ENCODE measurements at regions not wholly inside any gene's neighbourhood (a gene's known extent, or its start where the extent isn't known, plus 50 kb on each side); places are given as distances from the start of the nearest gene placed in this dataset.
"Not testable (repeated sequence)": the region's sequence is repeated elsewhere in the genome, so short reads cannot be mapped to it uniquely, and the experiment has no call there.

GRCh38 chr3:159305017-159305416 lies 503.2 kb downstream of the MFSD1 start:
- Histone ChIP-seq H3K4me1 (no peaks in the 10 kb centered on the region), H3K27me3 (peaks cover 0 to 4% of the 10 kb centered on the region in 2 donors), H3K27ac (no peak overlapping the region), H3K4me3 (no peak overlapping the region), H3K9me3 (no peaks in the 10 kb centered on the region), H3K36me3 (no peaks in the 10 kb centered on the region)
- ATAC-seq (no peak), DNase-seq (no peak)
- intact Hi-C loops (cut with DNase I) = no loop called here
- TF ChIP-seq CTCF (IDR thresholded peaks at IDR 0.05) = no peak
- TF ChIP-seq POLR2A (IDR thresholded peaks at IDR 0.05) = no peak

DNA sequence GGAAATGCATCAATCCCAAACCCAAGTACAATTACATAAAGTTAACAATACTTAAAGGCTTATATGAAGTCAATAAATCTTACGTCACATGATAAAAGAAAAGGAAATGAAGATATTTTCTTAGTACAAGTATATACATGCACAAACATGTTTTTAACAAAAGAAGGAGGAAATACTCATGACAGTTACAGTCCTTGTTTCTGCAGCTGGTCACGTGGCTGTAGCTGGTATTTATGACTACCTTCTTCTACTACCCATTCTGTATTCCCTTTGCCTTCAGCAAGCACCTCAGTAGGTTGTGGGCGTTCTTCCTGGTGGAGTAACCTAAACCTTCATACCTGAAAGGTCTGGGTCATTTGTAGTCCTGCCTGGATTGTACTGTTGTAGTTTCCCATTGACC lies 514.9 kb downstream of the MFSD1 start:
- WGBS (ENCODE audit: insufficient coverage, low coverage, low lambda C conversion rate, missing lambda C conversion rate) = 32% methylated on average over 3 of the region's 3 CpGs
- H3K27me3 ChIP-seq; H3K27ac ChIP-seq; ATAC-seq; DNase-seq; H3K4me3 ChIP-seq; H3K4me1 ChIP-seq; intact Hi-C loops (cut with DNase I); H3K9me3 ChIP-seq; H3K36me3 ChIP-seq: not testable (repeated sequence)

- ATAC-seq (no peak), DNase-seq (no peak)
- Histone ChIP-seq H3K27me3 (no peaks in the 10 kb centered on the region), H3K27ac (no peak overlapping the region), H3K36me3 (no peaks in the 10 kb centered on the region), H3K4me1 (no peaks in the 10 kb centered on the region), H3K4me3 (no peak overlapping the region), H3K9me3 (no peaks in the 10 kb centered on the region)
- intact Hi-C loops (cut with DNase I) = no loop called here
- TF ChIP-seq CTCF (IDR thresholded peaks at IDR 0.05) (no peak), POLR2A (IDR thresholded peaks at IDR 0.05) (no peak)
Observed at GRCh38 chr3:159319156-159319555, 517.3 kb downstream of the MFSD1 start.

DNA sequence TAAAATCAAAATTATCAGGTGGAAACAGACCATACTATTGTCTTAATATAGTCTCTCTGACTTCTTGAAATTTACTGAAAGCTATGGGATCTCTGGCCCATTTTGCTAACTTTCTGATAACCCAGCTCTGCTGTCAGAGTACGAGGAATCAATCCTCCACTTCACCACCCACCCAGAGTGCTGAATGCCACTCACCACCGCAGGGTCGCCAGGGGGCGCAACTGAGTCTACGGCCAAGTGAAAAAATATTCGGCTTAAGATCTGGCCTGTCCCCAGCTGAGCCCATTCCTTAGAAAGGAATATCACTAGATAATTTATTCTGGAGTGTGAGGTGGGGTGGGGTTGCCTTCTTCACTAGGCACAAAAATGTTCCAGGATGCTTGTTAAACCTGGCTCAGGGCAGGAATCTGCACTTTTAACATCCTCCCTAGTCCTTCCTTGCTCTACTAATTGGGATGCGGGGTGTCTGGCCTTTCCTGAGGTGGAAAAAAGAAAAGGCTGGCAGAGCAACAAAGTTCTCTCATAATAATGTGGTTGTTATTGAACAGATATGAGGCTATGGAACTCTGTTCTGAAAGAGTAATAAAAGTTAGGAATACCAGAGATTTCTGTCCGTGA lies 520.6 kb downstream of the MFSD1 start:
- H3K27ac ChIP-seq = no peak overlapping the region
- intact Hi-C loops (cut with DNase I) = no loop called here
- no peaks in the 10 kb centered on the region for H3K27me3 ChIP-seq
- peak in 1 of 3 donors; percentile 44 for DNase-seq
- no peaks in the 10 kb centered on the region for H3K36me3 ChIP-seq
- no peak for TF ChIP-seq POLR2A (IDR thresholded peaks at IDR 0.05)
- peak; percentile 10 to 52 (median 40) for TF ChIP-seq CTCF (IDR thresholded peaks at IDR 0.05)
- no peak overlapping the region for H3K4me3 ChIP-seq
- H3K4me1 ChIP-seq = no peaks in the 10 kb centered on the region
- H3K9me3 ChIP-seq = no peaks in the 10 kb centered on the region
- no peak for ATAC-seq
- WGBS (ENCODE audit: insufficient coverage, low coverage, low lambda C conversion rate, missing lambda C conversion rate) = 39% methylated on average over 8 of the region's 8 CpGs

- intact Hi-C loops (cut with DNase I) = no loop called here
Observed at GRCh38 chr3:159323848-159324247, 522.0 kb downstream of the MFSD1 start.

More at GRCh38 chr3:159323848-159324247, 522.0 kb downstream of the MFSD1 start:
- H3K27ac ChIP-seq = no peak overlapping the region
- H3K9me3 ChIP-seq = no peaks in the 10 kb centered on the region
- no peaks in the 10 kb centered on the region for H3K36me3 ChIP-seq
- no peak for TF ChIP-seq POLR2A (IDR thresholded peaks at IDR 0.05)
- TF ChIP-seq CTCF (IDR thresholded peaks at IDR 0.05) = no peak
- ATAC-seq (peak in 1 of 4 donors; percentile 47), DNase-seq (no peak)
- 38% methylated on average over 3 of the region's 3 CpGs for whole genome bisulfite sequencing (ENCODE audit: insufficient coverage, low coverage, low lambda C conversion rate, missing lambda C conversion rate)
- H3K4me3 ChIP-seq = no peak overlapping the region
- no peaks in the 10 kb centered on the region for H3K4me1 ChIP-seq
- H3K27me3 ChIP-seq = no peaks in the 10 kb centered on the region
